Gastrocnemius medialis (tissue), 4 donors: ENCODE measurements at regions not wholly inside any gene's neighbourhood (a gene's known extent, or its start where the extent isn't known, plus 50 kb on each side); places are given as distances from the start of the nearest gene placed in this dataset.

ENCODE experiments used
- ATAC-seq, 2 donors: fragments of 150-250 bp; one replicate each; pipeline ENCODE4 v1.9.1; 2016
- DNase-seq, 2 donors: peaks; one replicate each; pipeline ENCODE4 v3.0.0-alpha.2; 2019
- H3K27ac ChIP-seq, 4 donors: fragments of 200-600 bp; sonication (generic); 1 replicate in 1 of 4; 2 replicates in 3 of 4; pipeline ENCODE4 v1.5.1; 2016 to 2018; ENCODE audit warnings: mild to moderate bottlenecking in 2 of 4, moderate library complexity in 1 of 4
- H3K27me3 ChIP-seq, 3 donors: fragments of 200-600 bp; sonication (generic) in 2 of 3; 1 replicate in 1 of 3; 2 replicates in 2 of 3; pipeline versions ENCODE4 v1.5.1 to v1.6.0; 2016 to 2019; ENCODE audit warnings: mild to moderate bottlenecking in 1 of 3, moderate library complexity in 1 of 3
- H3K36me3 ChIP-seq, 2 donors: fragments of 200-600 bp; sonication (generic) in 1 of 2; one replicate each; pipeline ENCODE4 v1.5.1; 2017 to 2018
- H3K4me1 ChIP-seq, 2 donors: fragments of 200-600 bp; sonication (generic) in 1 of 2; one replicate each; pipeline ENCODE4 v1.5.1; 2016 to 2017; ENCODE audit warnings: mild to moderate bottlenecking in 2 of 2
- H3K4me3 ChIP-seq, 4 donors: fragments of 200-600 bp; sonication (generic) in 3 of 4; 1 replicate in 1 of 4; 2 replicates in 3 of 4; pipeline ENCODE4 v1.5.1; 2016 to 2019; ENCODE audit warnings: mild to moderate bottlenecking in 2 of 4
- H3K9me3 ChIP-seq, 3 donors: fragments of 200-600 bp; sonication (generic) in 2 of 3; 1 replicate in 1 of 3; 2 replicates in 2 of 3; pipeline ENCODE4 v1.5.1; 2016 to 2019
- CTCF ChIP-seq, 5 experiments: fragments of 450-650 bp in 3 of 5; fragments of 200-600 bp in 2 of 5; sonication (generic) in 2 of 5; IDR thresholded peaks in 4 of 5; conservative IDR thresholded peaks in 1 of 5; 1 replicate in 4 of 5; 2 replicates in 1 of 5; pipeline ENCODE4 v1.5.1; 2016 to 2019; ENCODE audit warnings: antibody characterized with exemption in 5 of 5, mild to moderate bottlenecking in 3 of 5, moderate library complexity in 3 of 5
- POLR2A ChIP-seq, 2 donors: fragments of 450-650 bp; IDR thresholded peaks; one replicate each; pipeline ENCODE4 v1.6.1; 2017; ENCODE audit warnings: antibody characterized with exemption in 2 of 2, mild to moderate bottlenecking in 2 of 2, moderate library complexity in 2 of 2
- in situ Hi-C, 4 donors: fragments of 200-750 bp; cut with MboI; loops; one replicate each; pipeline versions ENCODE4 v1.15.0 to v1.8.0; 2017; ENCODE audit warnings: low sequenced_read_pairs in 4 of 4
- intact Hi-C: fragments of 100-400 bp; cut with DNase I; formaldehyde crosslinking; loops from one replicate; pipeline ENCODE4 v1.15.1; 2023; ENCODE audit warnings: low total_unique reads

- intact Hi-C loops, result no loop called here
- no peak overlapping the region for H3K27ac ChIP-seq
Observed at GRCh38 chr6:62716719-62717118, 430.7 kb upstream of the KHDRBS2 start.

GRCh38 chr6:62714112-62714511 lies 428.1 kb upstream of the KHDRBS2 start:
- ATAC-seq, result no peak

More at GRCh38 chr6:62716719-62717118, 430.7 kb upstream of the KHDRBS2 start:
- ATAC-seq, result no peak
- in situ Hi-C loops, result no loop called here
- Histone ChIP-seq H3K36me3 (no peaks in the 10 kb centered on the region), H3K9me3 (no peaks in the 10 kb centered on the region), H3K4me3 (no peak overlapping the region), H3K4me1 (no peaks in the 10 kb centered on the region), H3K27me3 (no peaks in the 10 kb centered on the region)
- no peak for TF ChIP-seq POLR2A (IDR thresholded peaks at IDR 0.05)
- TF ChIP-seq CTCF (IDR thresholded peaks at IDR 0.05 in 4 of 5, conservative IDR thresholded peaks at IDR 0.05 in 1 of 5), result no peak
- no peak for DNase-seq

GRCh38 chr6:62711750-62712149 lies 425.7 kb upstream of the KHDRBS2 start:
- no peaks in the 10 kb centered on the region for H3K9me3 ChIP-seq
- H3K27ac ChIP-seq, result no peak overlapping the region
- DNase-seq (no peak), ATAC-seq (no peak)
- in situ Hi-C loops (no loop called here), intact Hi-C loops (no loop called here)
- no peak overlapping the region for H3K4me3 ChIP-seq
- no peaks in the 10 kb centered on the region for H3K36me3 ChIP-seq
- H3K4me1 ChIP-seq, result no peaks in the 10 kb centered on the region
- H3K27me3 ChIP-seq, result no peaks in the 10 kb centered on the region
- TF ChIP-seq CTCF (IDR thresholded peaks at IDR 0.05 in 4 of 5, conservative IDR thresholded peaks at IDR 0.05 in 1 of 5), result no peak
- no peak for TF ChIP-seq POLR2A (IDR thresholded peaks at IDR 0.05)

More at GRCh38 chr6:62714112-62714511, 428.1 kb upstream of the KHDRBS2 start:
- H3K4me1 ChIP-seq, result no peaks in the 10 kb centered on the region
- intact Hi-C loops, result no loop called here
- no peak overlapping the region for H3K4me3 ChIP-seq
- no peaks in the 10 kb centered on the region for H3K27me3 ChIP-seq
- no peaks in the 10 kb centered on the region for H3K9me3 ChIP-seq
- H3K27ac ChIP-seq, result no peak overlapping the region
- H3K36me3 ChIP-seq, result no peaks in the 10 kb centered on the region
- TF ChIP-seq CTCF (IDR thresholded peaks at IDR 0.05 in 4 of 5, conservative IDR thresholded peaks at IDR 0.05 in 1 of 5), result no peak
- no peak for TF ChIP-seq POLR2A (IDR thresholded peaks at IDR 0.05)
- DNase-seq, result no peak
- in situ Hi-C loops, result no loop called here

GRCh38 chr6:62707914-62708313 lies 421.9 kb upstream of the KHDRBS2 start:
- Histone ChIP-seq H3K4me3 (no peak overlapping the region), H3K27me3 (no peaks in the 10 kb centered on the region), H3K4me1 (no peaks in the 10 kb centered on the region), H3K36me3 (no peaks in the 10 kb centered on the region), H3K9me3 (no peaks in the 10 kb centered on the region), H3K27ac (no peak overlapping the region)
- DNase-seq (no peak), ATAC-seq (no peak)
- in situ Hi-C loops, result no loop called here
- intact Hi-C loops, result no loop called here
- TF ChIP-seq POLR2A (IDR thresholded peaks at IDR 0.05), result no peak
- TF ChIP-seq CTCF (IDR thresholded peaks at IDR 0.05 in 4 of 5, conservative IDR thresholded peaks at IDR 0.05 in 1 of 5), result no peak

GRCh38 chr6:62707156-62707555 lies 421.1 kb upstream of the KHDRBS2 start:
- H3K4me1 ChIP-seq, result no peaks in the 10 kb centered on the region
- H3K27me3 ChIP-seq, result no peaks in the 10 kb centered on the region
- DNase-seq, result no peak
- H3K27ac ChIP-seq, result no peak overlapping the region
- intact Hi-C loops (no loop called here), in situ Hi-C loops (no loop called here)
- TF ChIP-seq POLR2A (IDR thresholded peaks at IDR 0.05), result no peak
- no peak for TF ChIP-seq CTCF (IDR thresholded peaks at IDR 0.05 in 4 of 5, conservative IDR thresholded peaks at IDR 0.05 in 1 of 5)
- no peaks in the 10 kb centered on the region for H3K36me3 ChIP-seq
- no peak overlapping the region for H3K4me3 ChIP-seq
- H3K9me3 ChIP-seq, result no peaks in the 10 kb centered on the region
- ATAC-seq, result no peak
